ENCODE measurements at regions not wholly inside any gene's neighbourhood (a gene's known extent, or its start where the extent isn't known, plus 50 kb on each side); places are given as distances from the start of the nearest gene placed in this dataset.

DNA sequence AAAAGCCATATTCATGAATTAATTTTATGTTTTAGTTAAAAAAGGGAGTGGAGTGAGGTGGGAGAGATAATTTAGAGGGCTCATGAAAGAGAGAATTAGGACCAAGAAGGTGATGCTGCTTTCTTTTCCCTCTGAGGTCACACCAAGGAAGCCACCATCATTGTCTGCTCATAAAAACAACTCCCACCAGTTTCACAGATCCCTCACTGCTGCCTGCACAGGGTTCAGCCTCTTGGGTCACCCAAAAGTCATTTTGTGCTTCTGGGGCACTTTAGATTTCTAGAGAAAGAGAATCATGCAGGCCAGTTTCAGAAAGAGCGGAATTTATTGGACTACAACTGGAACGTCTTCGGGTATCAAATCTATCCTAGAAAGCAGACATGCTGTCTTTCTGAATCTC is 241.4 kb upstream of the EOMES start:
- no peak for TF ChIP-seq CEBPB (IDR thresholded peaks at IDR 0.05; ENCODE audit: low read depth)
- TF ChIP-seq, protein P1, sequence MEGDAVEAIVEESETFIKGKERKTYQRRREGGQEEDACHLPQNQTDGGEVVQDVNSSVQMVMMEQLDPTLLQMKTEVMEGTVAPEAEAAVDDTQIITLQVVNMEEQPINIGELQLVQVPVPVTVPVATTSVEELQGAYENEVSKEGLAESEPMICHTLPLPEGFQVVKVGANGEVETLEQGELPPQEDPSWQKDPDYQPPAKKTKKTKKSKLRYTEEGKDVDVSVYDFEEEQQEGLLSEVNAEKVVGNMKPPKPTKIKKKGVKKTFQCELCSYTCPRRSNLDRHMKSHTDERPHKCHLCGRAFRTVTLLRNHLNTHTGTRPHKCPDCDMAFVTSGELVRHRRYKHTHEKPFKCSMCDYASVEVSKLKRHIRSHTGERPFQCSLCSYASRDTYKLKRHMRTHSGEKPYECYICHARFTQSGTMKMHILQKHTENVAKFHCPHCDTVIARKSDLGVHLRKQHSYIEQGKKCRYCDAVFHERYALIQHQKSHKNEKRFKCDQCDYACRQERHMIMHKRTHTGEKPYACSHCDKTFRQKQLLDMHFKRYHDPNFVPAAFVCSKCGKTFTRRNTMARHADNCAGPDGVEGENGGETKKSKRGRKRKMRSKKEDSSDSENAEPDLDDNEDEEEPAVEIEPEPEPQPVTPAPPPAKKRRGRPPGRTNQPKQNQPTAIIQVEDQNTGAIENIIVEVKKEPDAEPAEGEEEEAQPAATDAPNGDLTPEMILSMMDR (IDR thresholded peaks at IDR 0.05 in 2 of 3, conservative IDR thresholded peaks at IDR 0.05 in 1 of 3; ENCODE audit: borderline replicate concordance in 1 of 3, insufficient read depth in 1 of 3, low read depth in 2 of 3, low read length in 2 of 3) = no peak
- TF ChIP-seq, protein P2, sequence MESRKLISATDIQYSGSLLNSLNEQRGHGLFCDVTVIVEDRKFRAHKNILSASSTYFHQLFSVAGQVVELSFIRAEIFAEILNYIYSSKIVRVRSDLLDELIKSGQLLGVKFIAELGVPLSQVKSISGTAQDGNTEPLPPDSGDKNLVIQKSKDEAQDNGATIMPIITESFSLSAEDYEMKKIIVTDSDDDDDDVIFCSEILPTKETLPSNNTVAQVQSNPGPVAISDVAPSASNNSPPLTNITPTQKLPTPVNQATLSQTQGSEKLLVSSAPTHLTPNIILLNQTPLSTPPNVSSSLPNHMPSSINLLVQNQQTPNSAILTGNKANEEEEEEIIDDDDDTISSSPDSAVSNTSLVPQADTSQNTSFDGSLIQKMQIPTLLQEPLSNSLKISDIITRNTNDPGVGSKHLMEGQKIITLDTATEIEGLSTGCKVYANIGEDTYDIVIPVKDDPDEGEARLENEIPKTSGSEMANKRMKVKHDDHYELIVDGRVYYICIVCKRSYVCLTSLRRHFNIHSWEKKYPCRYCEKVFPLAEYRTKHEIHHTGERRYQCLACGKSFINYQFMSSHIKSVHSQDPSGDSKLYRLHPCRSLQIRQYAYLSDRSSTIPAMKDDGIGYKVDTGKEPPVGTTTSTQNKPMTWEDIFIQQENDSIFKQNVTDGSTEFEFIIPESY (IDR thresholded peaks at IDR 0.05; ENCODE audit: extremely low read depth, insufficient replicate concordance, low read length) = no peak
- no peak for TF ChIP-seq ZNF274 (IDR thresholded peaks at IDR 0.05; ENCODE audit: low read depth, low read length)
